Stomach (tissue), 8 donors: ENCODE measurements at regions not wholly inside any gene's neighbourhood (a gene's known extent, or its start where the extent isn't known, plus 50 kb on each side); places are given as distances from the start of the nearest gene placed in this dataset.

Experiments
- DNase-seq, 2 donors: peaks; one replicate each; pipeline versions ENCODE4 v3.0.0 to v3.0.0-alpha.2; 2013 to 2019
- H3K27ac ChIP-seq, 5 donors: fragments of 200-600 bp in 4 of 5; sonication (generic) in 4 of 5; one replicate each; pipeline ENCODE4 v1.5.1; 2013 to 2019; ENCODE audit warnings: mild to moderate bottlenecking in 1 of 5, moderate library complexity in 1 of 5
- H3K27me3 ChIP-seq, 3 donors: fragments of 200-600 bp; sonication (generic); one replicate each; pipeline ENCODE4 v1.5.1; 2017 to 2019; ENCODE audit warnings: mixed run types in 1 of 3
- H3K36me3 ChIP-seq, 4 donors: fragments of 200-600 bp; sonication (generic); 1 replicate in 3 of 4; 2 replicates in 1 of 4; pipeline ENCODE4 v1.5.1; 2016 to 2019
- H3K4me1 ChIP-seq, 4 donors: fragments of 200-600 bp; sonication (generic); one replicate each; pipeline ENCODE4 v1.5.1; 2016 to 2019
- H3K4me3 ChIP-seq, 4 donors: fragments of 200-600 bp; sonication (generic) in 3 of 4; one replicate each; pipeline ENCODE4 v1.5.1; 2016 to 2019; ENCODE audit warnings: mild to moderate bottlenecking in 1 of 4
- H3K9me3 ChIP-seq, 4 donors: fragments of 200-600 bp; sonication (generic); one replicate each; pipeline ENCODE4 v1.5.1; 2016 to 2019
- EP300 ChIP-seq: sonication (generic); formaldehyde crosslinking; IDR thresholded peaks from one replicate; pipeline ENCODE4 v1.6.1; 2017; ENCODE audit warnings: antibody characterized with exemption
- POLR2A ChIP-seq, 4 donors: fragments of 450-650 bp; IDR thresholded peaks; one replicate each; pipeline ENCODE4 v1.6.1; 2016; ENCODE audit warnings: antibody characterized with exemption in 4 of 4, control low read depth in 2 of 4, mild to moderate bottlenecking in 1 of 4, moderate library complexity in 1 of 4
- POLR2AphosphoS5 ChIP-seq, 3 donors: sonication (generic); formaldehyde crosslinking; IDR thresholded peaks; one replicate each; pipeline ENCODE4 v1.6.1; 2016; ENCODE audit warnings: antibody characterized with exemption in 3 of 3
- WGBS, 5 donors: extraction: QIAGEN DNeasy Blood & Tissue Kit in 3 of 5; methylation state at CpG; one replicate each; pipeline versions ENCODE4 v1.1.5 to v1.1.7; 2013 to 2018; 5-methylcytosine and 5-hydroxymethylcytosine counted together
- intact Hi-C: fragments of 100-400 bp; cut with DNase I; formaldehyde crosslinking; loops from one replicate; pipeline ENCODE4 v1.15.1; 2023; ENCODE audit warnings: low total_unique reads
- TF ChIP-seq, protein P1 (sequence below), 7 experiments: fragments of 450-650 bp in 4 of 7; fragments of 200-600 bp in 3 of 7; sonication (generic) in 3 of 7; IDR thresholded peaks; one replicate each; pipeline ENCODE4 v1.5.1; 2016 to 2019; ENCODE audit warnings: antibody characterized with exemption in 7 of 7, control low read depth in 2 of 7, mild to moderate bottlenecking in 1 of 7
- donor health status: healthy with polysubstance abuse.
- donor health status: Bipolar disorder and iron deficiency.
- donor health status: healthy.

DNA sequence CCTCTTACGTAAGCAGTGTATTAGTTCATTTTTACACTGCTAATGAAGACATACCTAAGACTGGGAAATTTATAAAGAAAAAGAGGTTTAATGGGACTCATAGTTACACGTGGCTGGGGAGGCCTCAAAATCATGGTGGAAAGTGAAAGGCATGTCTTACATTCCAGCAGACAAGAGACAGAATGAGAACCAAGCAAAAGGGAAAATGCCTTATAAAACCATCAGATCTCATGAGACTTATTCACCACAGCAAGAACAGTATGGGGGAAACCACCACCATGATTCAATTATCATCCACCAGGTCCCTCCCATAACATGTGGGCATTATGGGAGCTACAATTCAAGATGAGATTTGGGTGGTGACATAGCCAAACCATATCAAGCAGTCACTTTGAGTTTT, 126.3 kb upstream of the CXCL12 start:
- WGBS, 5 donors, result 72 to 82% (median 78%) methylated on average over 2 of the region's 2 CpGs
- peaks cover 0 to under 1% (median 0%) of the 10 kb centered on the region in 3 donors for H3K27me3 ChIP-seq
- DNase-seq, result no peak
- intact Hi-C loops, result no loop called here
- no peak for TF ChIP-seq POLR2AphosphoS5 (IDR thresholded peaks at IDR 0.05)
- no peak for TF ChIP-seq EP300
- TF ChIP-seq POLR2A (IDR thresholded peaks at IDR 0.05), result no peak
- TF ChIP-seq, protein P1, sequence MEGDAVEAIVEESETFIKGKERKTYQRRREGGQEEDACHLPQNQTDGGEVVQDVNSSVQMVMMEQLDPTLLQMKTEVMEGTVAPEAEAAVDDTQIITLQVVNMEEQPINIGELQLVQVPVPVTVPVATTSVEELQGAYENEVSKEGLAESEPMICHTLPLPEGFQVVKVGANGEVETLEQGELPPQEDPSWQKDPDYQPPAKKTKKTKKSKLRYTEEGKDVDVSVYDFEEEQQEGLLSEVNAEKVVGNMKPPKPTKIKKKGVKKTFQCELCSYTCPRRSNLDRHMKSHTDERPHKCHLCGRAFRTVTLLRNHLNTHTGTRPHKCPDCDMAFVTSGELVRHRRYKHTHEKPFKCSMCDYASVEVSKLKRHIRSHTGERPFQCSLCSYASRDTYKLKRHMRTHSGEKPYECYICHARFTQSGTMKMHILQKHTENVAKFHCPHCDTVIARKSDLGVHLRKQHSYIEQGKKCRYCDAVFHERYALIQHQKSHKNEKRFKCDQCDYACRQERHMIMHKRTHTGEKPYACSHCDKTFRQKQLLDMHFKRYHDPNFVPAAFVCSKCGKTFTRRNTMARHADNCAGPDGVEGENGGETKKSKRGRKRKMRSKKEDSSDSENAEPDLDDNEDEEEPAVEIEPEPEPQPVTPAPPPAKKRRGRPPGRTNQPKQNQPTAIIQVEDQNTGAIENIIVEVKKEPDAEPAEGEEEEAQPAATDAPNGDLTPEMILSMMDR (IDR thresholded peaks at IDR 0.05), result no peak
- H3K9me3 ChIP-seq, result no peaks in the 10 kb centered on the region
- no peak overlapping the region for H3K27ac ChIP-seq
- H3K36me3 ChIP-seq, result no peaks in the 10 kb centered on the region
- no peak overlapping the region for H3K4me3 ChIP-seq
- no peaks in the 10 kb centered on the region for H3K4me1 ChIP-seq

DNA sequence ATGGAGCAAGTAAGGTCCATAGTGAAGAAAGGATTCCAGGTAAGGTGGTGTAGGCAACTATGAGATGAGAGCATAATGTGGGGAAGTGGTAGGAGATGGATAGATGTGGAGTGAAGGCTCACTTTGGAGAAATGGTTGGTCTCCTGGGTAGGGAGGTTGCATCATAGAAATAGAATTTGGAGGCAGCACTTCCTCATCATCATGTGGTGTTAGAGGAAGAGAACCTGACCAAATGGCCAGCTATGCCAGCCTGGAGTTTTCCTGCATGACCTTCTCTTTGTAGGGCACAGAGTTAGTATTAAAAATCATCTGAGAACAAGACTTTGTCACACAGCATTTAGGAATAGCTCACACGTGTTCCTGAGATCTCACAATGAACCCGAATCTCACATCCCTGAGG, 126.7 kb upstream of the CXCL12 start:
- WGBS, 5 donors, result 76 to 89% (median 83%) methylated on average over 2 of the region's 2 CpGs
- DNase-seq, result no peak
- intact Hi-C loops, result no loop called here
- Histone ChIP-seq H3K36me3 (no peaks in the 10 kb centered on the region), H3K4me1 (no peaks in the 10 kb centered on the region), H3K27me3 (no peaks in the 10 kb centered on the region), H3K9me3 (no peaks in the 10 kb centered on the region), H3K27ac (no peak overlapping the region), H3K4me3 (no peak overlapping the region)
- TF ChIP-seq POLR2AphosphoS5 (IDR thresholded peaks at IDR 0.05), result no peak
- TF ChIP-seq, protein P1 (IDR thresholded peaks at IDR 0.05), result no peak
- TF ChIP-seq POLR2A (IDR thresholded peaks at IDR 0.05), result no peak
- TF ChIP-seq EP300, result no peak

DNA sequence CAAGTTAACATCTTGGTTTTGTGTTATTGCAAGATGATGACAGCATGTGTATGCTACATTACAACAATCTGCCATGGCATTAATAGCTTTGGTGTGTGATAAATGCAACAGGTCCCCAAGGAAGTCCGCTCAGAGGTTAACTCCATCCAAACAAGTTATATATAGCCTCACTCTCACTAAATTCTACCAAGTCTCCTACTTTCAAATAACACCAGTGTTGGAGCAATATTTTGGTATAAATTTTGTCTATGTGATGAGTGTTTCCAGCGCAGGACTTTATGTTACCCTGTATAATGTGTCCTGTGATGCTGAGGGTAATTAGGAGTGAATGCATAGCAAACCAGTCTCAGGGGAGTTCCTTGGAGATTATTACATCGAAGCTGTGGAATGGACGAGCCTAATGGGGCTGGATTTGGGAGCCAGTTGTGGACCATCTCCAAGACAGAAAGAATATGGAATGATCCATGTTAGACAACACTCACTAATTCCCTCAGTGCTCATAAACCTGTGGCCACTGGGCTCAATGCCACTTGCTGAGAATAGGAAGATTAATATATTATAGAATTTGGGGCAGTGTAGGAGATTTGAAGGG, 127.6 kb upstream of the CXCL12 start:
- intact Hi-C loops, result no loop called here
- 59 to 79% (median 78%) methylated on average over 4 of the region's 4 CpGs for WGBS, 5 donors
- no peaks in the 10 kb centered on the region for H3K27me3 ChIP-seq
- H3K36me3 ChIP-seq, result no peaks in the 10 kb centered on the region
- no peaks in the 10 kb centered on the region for H3K4me1 ChIP-seq
- no peak for TF ChIP-seq EP300
- TF ChIP-seq, protein P1 (IDR thresholded peaks at IDR 0.05), result no peak
- TF ChIP-seq POLR2AphosphoS5 (IDR thresholded peaks at IDR 0.05), result no peak
- no peak for TF ChIP-seq POLR2A (IDR thresholded peaks at IDR 0.05)
- H3K9me3 ChIP-seq, result no peaks in the 10 kb centered on the region
- peak in 1 of 2 donors; percentile 28 for DNase-seq
- H3K27ac ChIP-seq, result no peak overlapping the region
- H3K4me3 ChIP-seq, result no peak overlapping the region

DNA sequence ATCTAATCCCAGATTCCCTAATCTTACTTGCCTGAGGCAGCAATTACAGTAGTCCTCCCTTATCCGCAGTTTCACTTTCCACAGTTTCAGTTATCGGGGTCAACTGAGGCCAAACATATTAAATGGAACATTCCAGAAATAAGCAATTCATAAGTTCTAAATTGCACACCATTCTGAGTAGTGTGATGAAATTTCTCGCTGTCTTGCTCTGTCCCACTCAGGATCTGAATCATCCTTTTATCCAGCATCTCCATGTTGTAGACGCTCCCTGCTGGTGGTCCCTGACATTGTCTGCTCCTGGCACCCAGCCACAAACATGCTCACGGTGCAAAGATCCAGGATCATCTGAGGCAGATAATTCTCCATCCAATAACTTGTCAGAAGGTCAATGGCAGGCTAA, 128.7 kb upstream of the CXCL12 start:
- WGBS, 5 donors, result 62 to 71% (median 63%) methylated on average over 5 of the region's 5 CpGs
- Histone ChIP-seq H3K27me3 (no peaks in the 10 kb centered on the region), H3K4me1 (no peaks in the 10 kb centered on the region), H3K4me3 (no peak overlapping the region), H3K27ac (no peak overlapping the region), H3K36me3 (no peaks in the 10 kb centered on the region), H3K9me3 (no peaks in the 10 kb centered on the region)
- TF ChIP-seq POLR2A (IDR thresholded peaks at IDR 0.05) (no peak), POLR2AphosphoS5 (IDR thresholded peaks at IDR 0.05) (no peak), EP300 (no peak)
- TF ChIP-seq, protein P1 (IDR thresholded peaks at IDR 0.05), result no peak
- no peak for DNase-seq
- intact Hi-C loops, result no loop called here
